GM18508 (cell line): ENCODE measurements at regions not wholly inside any gene's neighbourhood (a gene's known extent, or its start where the extent isn't known, plus 50 kb on each side); places are given as distances from the start of the nearest gene placed in this dataset.
"Not testable (repeated sequence)": the region's sequence is repeated elsewhere in the genome, so short reads cannot be mapped to it uniquely, and the experiment has no call there.

Source experiments
- ATAC-seq: cut with Tn5 transposase; IDR thresholded peaks from one replicate; pipeline ENCODE4 v1.9.1; 2021; ENCODE audit warnings: moderate number of reproducible peaks; ENCODE audit not compliant: insufficient read depth, unreplicated experiment

GRCh38 chr3:177679568-177680471, 482.5 kb upstream of the TBL1XR1 start:
- ATAC-seq, result peak; percentile 70

DNA sequence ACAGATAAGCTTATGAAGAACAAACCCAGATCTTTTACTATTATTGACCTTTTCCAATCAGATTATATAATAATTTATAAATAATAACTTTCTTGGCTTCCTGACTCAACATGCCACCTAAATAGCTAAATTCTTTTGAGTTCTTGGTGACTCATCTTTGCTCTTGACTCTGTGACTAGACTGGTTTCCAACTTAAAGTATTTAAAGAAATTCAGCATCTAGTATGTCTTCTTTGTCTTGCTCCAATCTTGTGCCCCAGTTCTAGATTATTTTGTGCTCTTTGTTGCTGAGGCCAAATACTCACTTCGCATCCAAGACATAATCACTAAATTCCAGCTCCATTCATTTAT, 483.2 kb upstream of the TBL1XR1 start:
- no peak for ATAC-seq

DNA sequence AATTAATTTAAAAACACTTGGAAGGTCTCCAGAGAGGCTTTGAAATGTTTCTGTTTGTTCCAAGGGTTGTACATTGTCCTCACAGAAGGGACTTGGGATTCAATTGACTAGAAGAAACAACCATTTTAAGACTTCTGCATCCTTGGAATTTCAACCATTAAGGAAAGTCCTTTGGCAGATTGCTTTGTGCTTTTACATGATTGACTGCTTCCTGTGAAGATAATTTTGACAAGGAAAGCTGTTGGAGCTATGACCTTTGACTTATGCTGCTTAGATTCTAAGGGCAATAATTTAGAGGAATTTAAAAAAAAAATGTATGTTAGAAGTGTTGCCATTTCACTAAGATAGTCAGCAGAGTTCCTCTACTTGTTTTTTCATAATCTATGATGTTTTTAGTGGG, 483.9 kb upstream of the TBL1XR1 start:
- ATAC-seq, result no peak

DNA sequence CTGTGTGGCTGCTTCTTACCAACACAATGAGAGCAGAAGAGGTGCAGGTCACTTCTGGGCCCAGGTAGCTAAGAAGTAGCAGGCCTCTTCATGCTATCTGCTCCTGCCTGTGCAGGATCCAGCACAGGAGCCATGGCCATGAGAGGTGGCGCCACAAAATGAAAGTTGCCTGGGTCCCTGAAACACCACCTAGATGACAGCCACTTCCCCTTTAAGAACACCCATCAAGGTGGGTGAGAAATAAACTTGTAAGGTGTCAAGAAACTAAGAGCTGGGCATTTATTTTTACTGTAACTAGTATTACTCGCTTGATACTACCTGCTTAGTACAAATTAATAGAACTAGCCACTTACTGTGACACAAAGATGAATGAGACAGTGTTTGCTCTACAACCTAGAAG, 484.6 kb upstream of the TBL1XR1 start:
- no peak for ATAC-seq

GRCh38 chr3:177683586-177683985, 486.3 kb upstream of the TBL1XR1 start:
- no peak for ATAC-seq

DNA sequence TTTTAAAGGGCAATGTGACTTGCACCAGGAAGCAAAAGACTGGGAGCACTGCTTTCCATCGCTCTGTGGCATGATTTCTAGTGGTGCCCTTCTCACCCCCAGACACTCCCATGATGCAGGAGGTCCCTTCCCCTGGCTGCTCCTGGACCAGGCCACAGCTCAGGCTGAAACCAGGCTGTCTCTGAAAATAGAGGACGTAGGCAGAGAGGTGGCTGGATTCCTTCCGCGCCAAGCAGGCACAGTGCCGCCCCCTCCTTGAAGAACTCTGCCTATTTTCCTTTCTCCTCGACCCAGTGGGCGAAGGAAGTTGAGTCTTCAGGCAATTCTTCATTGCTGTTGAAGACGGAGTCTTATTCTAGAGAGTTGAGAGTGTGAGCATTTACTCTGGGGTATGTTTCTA, 489.4 kb upstream of the TBL1XR1 start:
- ATAC-seq, result no peak

- ATAC-seq, result no peak
These were observed 490.0 kb upstream of the TBL1XR1 start for GRCh38 chr3:177687291-177687690.

DNA sequence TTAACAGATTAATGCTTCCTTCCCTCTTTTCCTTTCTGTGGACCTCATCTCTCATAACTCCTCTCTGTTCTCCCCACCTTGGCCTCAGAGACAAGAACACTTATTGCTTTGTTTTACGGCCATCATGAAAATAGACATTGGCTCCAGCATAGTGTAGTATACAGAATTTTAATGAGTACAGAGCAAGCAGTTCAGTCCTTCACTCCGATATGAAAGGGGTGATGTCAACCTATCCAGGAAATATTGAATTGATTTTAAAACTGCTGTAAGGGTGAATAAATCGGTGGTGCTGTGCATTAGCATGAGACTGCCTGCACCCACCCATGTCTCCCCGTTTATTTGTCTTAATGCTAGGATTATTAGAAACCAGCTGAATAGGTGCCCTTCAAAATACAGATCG, 490.9 kb upstream of the TBL1XR1 start:
- no peak for ATAC-seq

DNA sequence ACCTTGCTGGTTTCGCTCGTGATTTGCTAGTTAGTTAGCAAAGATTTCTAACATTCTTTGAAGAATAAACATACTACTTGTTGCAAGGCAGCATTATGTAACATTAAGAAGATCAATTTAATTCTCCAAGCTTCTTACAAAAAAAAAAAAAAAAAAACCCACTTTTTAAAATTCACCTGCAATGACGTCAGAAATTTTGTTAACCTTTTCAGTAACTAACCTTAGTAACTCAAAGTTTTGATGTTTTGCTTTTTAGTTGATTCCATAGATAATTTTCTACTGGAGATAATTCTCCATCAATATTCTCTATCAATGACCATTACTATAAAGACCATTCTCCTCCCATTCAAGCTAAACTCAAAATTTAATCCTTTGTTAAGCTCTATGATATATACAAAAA, 491.8 kb upstream of the TBL1XR1 start:
- ATAC-seq, result no peak

- ATAC-seq, result no peak
These were observed 492.6 kb upstream of the TBL1XR1 start for GRCh38 chr3:177689869-177690268.

DNA sequence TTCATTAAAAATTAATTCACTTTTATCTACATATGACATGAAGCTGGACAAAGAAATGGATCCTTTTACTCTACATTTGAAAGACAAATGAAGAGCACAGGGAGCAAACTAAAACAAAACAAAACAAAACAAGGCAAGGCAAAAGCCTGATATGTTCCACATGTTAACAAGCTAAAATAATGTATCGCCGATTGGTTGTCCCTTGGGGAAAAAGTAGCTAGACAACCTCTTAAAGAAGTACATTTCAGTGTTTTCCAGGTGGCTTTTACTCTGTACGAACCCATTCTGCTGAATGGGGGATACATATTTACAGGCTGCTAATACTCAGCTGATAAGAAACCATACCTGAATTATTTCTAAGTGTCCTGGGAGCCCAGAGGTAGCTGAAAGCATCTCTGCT, 493.0 kb upstream of the TBL1XR1 start:
- ATAC-seq, result no peak

- no peak for ATAC-seq
These were observed 495.2 kb upstream of the TBL1XR1 start for GRCh38 chr3:177692304-177692975.

DNA sequence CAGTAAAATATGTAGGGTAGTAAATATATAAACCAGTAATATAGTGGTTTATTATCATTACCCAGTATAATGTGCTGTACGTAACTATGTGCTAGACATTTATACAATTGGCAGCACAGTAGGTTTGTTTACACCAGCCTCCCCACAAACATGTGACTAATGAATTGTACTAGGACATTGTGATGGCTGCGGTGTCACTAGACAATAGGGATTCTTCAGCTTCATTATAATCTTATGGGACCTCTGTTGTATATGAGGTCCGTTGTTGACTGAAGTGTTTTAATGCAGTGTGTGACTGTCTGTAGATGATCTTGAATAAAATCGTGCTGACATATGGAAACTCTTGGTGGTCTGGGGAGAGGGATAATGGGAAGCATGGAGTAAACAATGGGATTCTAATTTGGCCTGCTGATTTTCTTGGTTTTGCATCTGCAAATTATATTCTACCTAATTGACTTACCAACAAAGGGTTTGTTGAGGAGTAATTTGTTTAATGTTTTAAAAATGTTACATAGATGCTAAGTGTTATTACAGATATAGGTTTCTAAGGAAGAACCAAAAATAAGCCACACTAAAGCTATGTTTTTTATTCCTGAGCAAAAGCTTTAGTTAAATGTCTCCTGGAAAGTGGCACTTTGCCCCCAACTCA, 496.5 kb upstream of the TBL1XR1 start:
- no peak for ATAC-seq

DNA sequence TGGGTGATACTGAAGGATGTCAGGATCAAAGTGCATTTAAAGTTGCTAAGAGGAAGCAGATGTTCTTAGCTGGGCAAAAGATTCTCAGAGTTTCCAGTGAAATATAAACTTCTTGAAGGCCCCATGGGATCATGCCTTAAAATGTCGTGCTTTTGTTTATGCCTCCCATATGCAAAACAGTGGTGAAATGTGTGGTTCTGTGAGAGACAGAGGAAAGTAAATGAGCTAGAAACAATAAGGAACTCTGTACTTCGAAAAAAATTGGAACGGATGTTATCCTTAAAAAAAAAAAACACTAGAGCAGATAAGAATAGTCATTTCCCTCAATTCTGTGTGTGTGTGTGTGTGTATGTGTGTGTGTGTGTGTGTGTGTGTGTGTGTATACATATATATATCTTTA, 497.0 kb upstream of the TBL1XR1 start:
- ATAC-seq, result no peak

GRCh38 chr3:177694951-177695350, 497.7 kb upstream of the TBL1XR1 start:
- ATAC-seq, result no peak

DNA sequence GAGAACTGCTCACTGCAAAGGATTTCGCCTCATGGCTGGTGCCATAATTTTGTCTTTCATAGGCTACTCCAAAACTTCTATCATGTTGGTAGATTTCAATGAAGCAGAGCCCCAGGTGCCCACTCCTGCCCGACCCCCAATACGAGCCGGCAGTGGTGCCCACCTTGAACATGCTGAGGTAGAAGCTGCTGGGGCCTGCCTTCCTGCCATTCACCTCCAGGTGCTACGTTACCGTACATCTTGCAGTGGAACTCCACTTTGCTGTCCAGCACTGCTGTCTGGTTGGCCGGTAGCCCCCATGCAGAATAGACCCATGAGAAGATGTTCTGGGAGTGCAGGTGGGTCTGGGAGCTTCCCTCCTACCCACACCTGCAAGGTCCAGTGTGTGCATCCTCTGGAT, 502.8 kb upstream of the TBL1XR1 start:
- no peak for ATAC-seq

- no peak for ATAC-seq
These were observed 506.5 kb upstream of the TBL1XR1 start for GRCh38 chr3:177703788-177704187.

DNA sequence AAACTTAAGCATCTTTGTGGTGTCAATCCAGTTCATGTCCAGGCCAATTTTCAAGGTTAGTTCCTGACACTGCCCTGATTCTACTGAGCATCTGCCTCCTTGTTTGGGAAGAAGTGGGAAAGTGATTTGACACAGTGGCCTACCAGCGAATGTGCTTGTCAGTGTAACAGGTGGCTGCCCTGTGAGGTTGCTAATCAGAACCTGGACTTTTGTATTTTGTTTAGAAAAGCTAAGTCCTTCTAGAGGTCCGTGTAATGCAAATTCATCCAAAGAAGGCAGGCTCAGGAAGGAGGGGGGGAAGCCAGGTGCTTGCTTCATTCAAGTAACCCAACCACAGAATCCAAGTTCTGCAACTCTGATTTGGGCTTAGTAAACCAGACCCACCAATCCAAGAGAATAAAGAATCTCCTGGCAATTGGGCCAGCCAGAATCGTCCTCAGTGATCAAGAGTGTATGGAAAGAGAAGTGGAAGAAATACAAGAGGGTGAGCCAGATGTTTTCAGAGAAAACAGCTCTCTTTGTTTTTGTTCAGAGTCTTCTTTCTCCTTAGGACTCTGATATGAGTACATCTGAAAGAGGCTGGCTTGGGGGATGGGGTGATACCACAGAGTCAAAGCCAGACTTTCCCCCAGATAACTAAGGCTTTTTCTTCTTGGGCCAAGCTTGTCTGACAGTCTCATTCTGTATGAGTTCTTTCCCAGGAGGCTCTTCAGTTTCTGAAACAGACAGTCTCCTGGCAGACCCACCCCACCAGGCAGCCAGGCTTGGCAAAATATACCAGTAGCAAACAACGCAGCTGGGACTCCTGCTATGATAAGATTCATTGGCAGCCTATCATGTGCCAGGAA, 508.9 kb upstream of the TBL1XR1 start:
- ATAC-seq, result no peak

- not testable (repeated sequence) for ATAC-seq
These were observed 512.2 kb upstream of the TBL1XR1 start for GRCh38 chr3:177709470-177709869.

DNA sequence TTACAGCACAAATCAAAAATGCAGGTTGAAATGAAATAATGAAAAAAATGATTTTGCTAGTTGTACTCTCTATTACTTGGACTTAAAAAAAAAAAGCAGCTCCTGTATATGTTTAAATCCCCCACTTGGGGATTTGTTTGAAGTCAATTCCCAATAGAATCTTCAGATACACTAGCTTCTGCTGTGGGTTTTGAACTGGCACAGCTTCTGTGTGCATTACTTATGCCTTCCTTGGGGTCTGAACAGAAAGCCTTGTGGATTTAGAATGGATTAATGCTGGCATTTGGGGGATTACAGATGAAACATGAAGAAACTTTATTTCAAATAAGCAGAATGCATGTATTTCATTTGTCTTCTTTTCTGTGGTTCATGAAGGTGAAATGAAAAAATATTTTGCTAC, 513.2 kb upstream of the TBL1XR1 start:
- no peak for ATAC-seq
